Neural cell (in vitro differentiated cells): ENCODE measurements at regions not wholly inside any gene's neighbourhood (a gene's known extent, or its start where the extent isn't known, plus 50 kb on each side); places are given as distances from the start of the nearest gene placed in this dataset.

Experiments
- H2AFZ ChIP-seq: fragments of 200-600, 300-800 bp; sonication (generic), shearing (Covaris generic); 2 replicates; pipeline ENCODE4 v1.6.0; 2014; ENCODE audit warnings: low read depth, mild to moderate bottlenecking, antibody characterized with exemption, low read length, moderate library complexity
- H3F3A ChIP-seq: fragments of 200-600 bp; shearing (Covaris generic); 2 replicates; pipeline ENCODE4 v1.6.1; 2016; ENCODE audit warnings: mild to moderate bottlenecking, moderate library complexity, mixed read lengths, antibody characterized with exemption, low read length; ENCODE audit not compliant: insufficient read depth, poor library complexity, severe bottlenecking
- H3K27ac ChIP-seq: fragments of 200-600, 300-800 bp; sonication (generic), shearing (Covaris generic); 2 replicates; pipeline ENCODE4 v1.5.1; 2014; ENCODE audit warnings: mild to moderate bottlenecking, low read length, moderate library complexity
- H3K27me3 ChIP-seq: fragments of 300-800, 200-600 bp; sonication (generic), shearing (Covaris generic); 2 replicates; pipeline ENCODE4 v1.6.0; 2014; ENCODE audit warnings: mild to moderate bottlenecking, low read depth, low read length, moderate library complexity; ENCODE audit not compliant: insufficient read depth
- H3K36me3 ChIP-seq: fragments of 300-800, 200-600 bp; sonication (generic), shearing (Covaris generic); 2 replicates; pipeline ENCODE4 v1.5.1; 2014; ENCODE audit warnings: mild to moderate bottlenecking, antibody characterized with exemption, low read length, moderate library complexity; ENCODE audit not compliant: insufficient read depth
- H3K4me2 ChIP-seq: fragments of 300-800, 200-600 bp; sonication (generic), shearing (Covaris generic); 2 replicates; pipeline ENCODE4 v1.6.0; 2014; ENCODE audit warnings: mild to moderate bottlenecking, low read length
- H3K4me3 ChIP-seq: fragments of 300-800, 200-600 bp; sonication (generic), shearing (Covaris generic); 2 replicates; pipeline ENCODE4 v1.5.1; 2014; ENCODE audit warnings: mild to moderate bottlenecking, low read length, moderate library complexity
- H3K79me2 ChIP-seq: fragments of 200-600 bp; shearing (Covaris generic); replicated peaks from 2 replicates; pipeline ENCODE4 v1.6.0; 2014; ENCODE audit warnings: mild to moderate bottlenecking, low read length, moderate library complexity; ENCODE audit not compliant: insufficient read depth
- H3K9ac ChIP-seq: fragments of 300-800, 200-600 bp; sonication (generic), shearing (Covaris generic); 2 replicates; pipeline ENCODE4 v1.6.1; 2016; ENCODE audit warnings: mild to moderate bottlenecking, low read length, mixed read lengths
- H3K9me2 ChIP-seq: fragments of 200-600 bp; shearing (Covaris generic); 2 replicates; pipeline ENCODE4 v1.6.1; 2016; ENCODE audit warnings: mild to moderate bottlenecking, low read length, mixed read lengths; ENCODE audit not compliant: insufficient read depth
- H3K9me3 ChIP-seq: fragments of 200-600, 300-800 bp; sonication (generic), shearing (Covaris generic); 2 replicates; pipeline ENCODE4 v1.6.1; 2016; ENCODE audit warnings: mild to moderate bottlenecking, mixed run types, low read length, moderate library complexity, mixed read lengths
- H4K20me1 ChIP-seq: fragments of 200-600 bp; shearing (Covaris generic); 2 replicates; pipeline ENCODE4 v1.6.1; 2016; ENCODE audit warnings: mild to moderate bottlenecking, mixed run types; ENCODE audit not compliant: insufficient read depth
- EP300 ChIP-seq: fragments of 450-650 bp; conservative IDR thresholded peaks from 2 replicates; pipeline ENCODE4 v1.6.1; 2014; ENCODE audit warnings: antibody characterized with exemption, mild to moderate bottlenecking, moderate library complexity; ENCODE audit not compliant: poor library complexity, severe bottlenecking
- EZH2 ChIP-seq: fragments of 200-600, 300-800 bp; shearing (Covaris generic), sonication (generic); IDR thresholded peaks from 2 replicates; pipeline ENCODE4 v1.6.1; 2014; ENCODE audit warnings: antibody characterized with exemption, low read length, borderline replicate concordance, mild to moderate bottlenecking; ENCODE audit not compliant: insufficient read depth, poor library complexity, severe bottlenecking
- MXI1 ChIP-seq: fragments of 450-650 bp; conservative IDR thresholded peaks from 2 replicates; pipeline ENCODE4 v1.6.1; 2014; ENCODE audit warnings: antibody characterized with exemption, mild to moderate bottlenecking; ENCODE audit not compliant: poor library complexity, severe bottlenecking
- POLR2AphosphoS5 ChIP-seq: IDR thresholded peaks from 2 replicates; pipeline ENCODE4 v1.6.1; 2012
- RAD21 ChIP-seq: fragments of 450-650 bp; conservative IDR thresholded peaks from 2 replicates; pipeline ENCODE4 v1.6.1; 2014; ENCODE audit warnings: antibody characterized with exemption, mild to moderate bottlenecking, moderate library complexity
- SMC3 ChIP-seq: fragments of 450-650 bp; conservative IDR thresholded peaks from 2 replicates; pipeline ENCODE4 v1.6.1; 2014; ENCODE audit warnings: antibody characterized with exemption, mild to moderate bottlenecking, moderate library complexity; ENCODE audit not compliant: poor library complexity
- TAF1 ChIP-seq: IDR thresholded peaks from 2 replicates; pipeline ENCODE4 v1.6.1; 2012; ENCODE audit warnings: low read depth
- TF ChIP-seq, protein P1 (sequence below): IDR thresholded peaks from 2 replicates; pipeline ENCODE4 v1.6.1; 2012; ENCODE audit warnings: borderline replicate concordance
- TF ChIP-seq, protein P2 (sequence below): fragments of 450-650 bp; IDR thresholded peaks from 2 replicates; pipeline ENCODE4 v1.5.1; 2014; ENCODE audit warnings: antibody characterized with exemption, mild to moderate bottlenecking, moderate library complexity; ENCODE audit not compliant: poor library complexity, severe bottlenecking

DNA sequence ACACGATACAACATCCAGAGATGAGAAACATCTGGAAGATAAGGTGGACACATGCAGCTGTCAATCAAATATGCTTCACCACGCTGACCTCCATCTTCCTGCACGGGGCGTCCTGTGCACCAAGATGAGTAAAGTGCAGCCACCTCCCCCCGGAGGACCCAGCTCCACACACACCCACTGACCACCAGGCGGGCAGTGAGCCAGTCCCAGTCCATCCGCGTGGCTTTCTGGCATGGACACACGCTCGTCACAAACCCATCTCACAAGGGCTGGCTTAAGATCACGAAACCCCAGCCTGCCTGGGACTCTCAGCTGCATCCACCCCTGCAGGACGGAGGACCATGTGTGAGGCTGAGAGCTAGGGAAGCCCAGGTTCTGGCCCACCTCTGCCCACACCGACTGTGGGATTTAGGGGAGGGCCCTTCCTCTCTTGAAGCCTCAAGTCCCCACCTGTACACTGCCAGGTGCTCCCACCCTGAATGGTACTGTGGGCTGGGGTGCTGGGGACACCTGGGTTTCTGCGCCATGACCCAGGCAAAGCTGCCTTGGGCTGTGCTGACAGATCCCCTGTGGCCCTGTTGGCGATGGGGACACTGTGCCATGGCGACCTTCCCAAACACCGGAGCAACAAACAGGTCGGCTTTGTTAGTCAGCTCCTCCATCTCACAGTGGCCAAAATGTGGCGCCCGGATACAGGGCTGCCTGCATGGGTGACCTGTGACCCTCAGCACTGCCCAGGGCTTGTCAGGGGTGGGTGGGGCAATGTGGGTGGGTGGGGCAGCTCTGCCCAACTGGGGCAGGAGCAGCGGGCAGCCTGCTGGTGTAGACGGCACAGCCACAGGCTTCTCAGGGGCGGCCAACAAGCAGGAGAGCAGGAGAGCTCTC, 629.0 kb downstream of the TBC1D22A start:
- Histone ChIP-seq H3K79me2 (no peaks in the 10 kb centered on the region), H3K27ac (no peak overlapping the region), H4K20me1 (no peaks in the 10 kb centered on the region), H3K9ac (no peak overlapping the region), H3K9me3 (no peaks in the 10 kb centered on the region), H2AFZ (no peak overlapping the region), H3K36me3 (no peaks in the 10 kb centered on the region), H3K9me2 (no peaks in the 10 kb centered on the region), H3K4me2 (no peak overlapping the region), H3K27me3 (no peaks in the 10 kb centered on the region), H3F3A (no peaks in the 10 kb centered on the region), H3K4me3 (no peak overlapping the region)
- TF ChIP-seq EP300 (no peak), MXI1 (no peak), TAF1 (no peak), SMC3 (no peak), RAD21 (no peak), POLR2AphosphoS5 (no peak), EZH2 (no peak)
- TF ChIP-seq, protein P1, sequence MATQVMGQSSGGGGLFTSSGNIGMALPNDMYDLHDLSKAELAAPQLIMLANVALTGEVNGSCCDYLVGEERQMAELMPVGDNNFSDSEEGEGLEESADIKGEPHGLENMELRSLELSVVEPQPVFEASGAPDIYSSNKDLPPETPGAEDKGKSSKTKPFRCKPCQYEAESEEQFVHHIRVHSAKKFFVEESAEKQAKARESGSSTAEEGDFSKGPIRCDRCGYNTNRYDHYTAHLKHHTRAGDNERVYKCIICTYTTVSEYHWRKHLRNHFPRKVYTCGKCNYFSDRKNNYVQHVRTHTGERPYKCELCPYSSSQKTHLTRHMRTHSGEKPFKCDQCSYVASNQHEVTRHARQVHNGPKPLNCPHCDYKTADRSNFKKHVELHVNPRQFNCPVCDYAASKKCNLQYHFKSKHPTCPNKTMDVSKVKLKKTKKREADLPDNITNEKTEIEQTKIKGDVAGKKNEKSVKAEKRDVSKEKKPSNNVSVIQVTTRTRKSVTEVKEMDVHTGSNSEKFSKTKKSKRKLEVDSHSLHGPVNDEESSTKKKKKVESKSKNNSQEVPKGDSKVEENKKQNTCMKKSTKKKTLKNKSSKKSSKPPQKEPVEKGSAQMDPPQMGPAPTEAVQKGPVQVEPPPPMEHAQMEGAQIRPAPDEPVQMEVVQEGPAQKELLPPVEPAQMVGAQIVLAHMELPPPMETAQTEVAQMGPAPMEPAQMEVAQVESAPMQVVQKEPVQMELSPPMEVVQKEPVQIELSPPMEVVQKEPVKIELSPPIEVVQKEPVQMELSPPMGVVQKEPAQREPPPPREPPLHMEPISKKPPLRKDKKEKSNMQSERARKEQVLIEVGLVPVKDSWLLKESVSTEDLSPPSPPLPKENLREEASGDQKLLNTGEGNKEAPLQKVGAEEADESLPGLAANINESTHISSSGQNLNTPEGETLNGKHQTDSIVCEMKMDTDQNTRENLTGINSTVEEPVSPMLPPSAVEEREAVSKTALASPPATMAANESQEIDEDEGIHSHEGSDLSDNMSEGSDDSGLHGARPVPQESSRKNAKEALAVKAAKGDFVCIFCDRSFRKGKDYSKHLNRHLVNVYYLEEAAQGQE, result no peak
- TF ChIP-seq, protein P2, sequence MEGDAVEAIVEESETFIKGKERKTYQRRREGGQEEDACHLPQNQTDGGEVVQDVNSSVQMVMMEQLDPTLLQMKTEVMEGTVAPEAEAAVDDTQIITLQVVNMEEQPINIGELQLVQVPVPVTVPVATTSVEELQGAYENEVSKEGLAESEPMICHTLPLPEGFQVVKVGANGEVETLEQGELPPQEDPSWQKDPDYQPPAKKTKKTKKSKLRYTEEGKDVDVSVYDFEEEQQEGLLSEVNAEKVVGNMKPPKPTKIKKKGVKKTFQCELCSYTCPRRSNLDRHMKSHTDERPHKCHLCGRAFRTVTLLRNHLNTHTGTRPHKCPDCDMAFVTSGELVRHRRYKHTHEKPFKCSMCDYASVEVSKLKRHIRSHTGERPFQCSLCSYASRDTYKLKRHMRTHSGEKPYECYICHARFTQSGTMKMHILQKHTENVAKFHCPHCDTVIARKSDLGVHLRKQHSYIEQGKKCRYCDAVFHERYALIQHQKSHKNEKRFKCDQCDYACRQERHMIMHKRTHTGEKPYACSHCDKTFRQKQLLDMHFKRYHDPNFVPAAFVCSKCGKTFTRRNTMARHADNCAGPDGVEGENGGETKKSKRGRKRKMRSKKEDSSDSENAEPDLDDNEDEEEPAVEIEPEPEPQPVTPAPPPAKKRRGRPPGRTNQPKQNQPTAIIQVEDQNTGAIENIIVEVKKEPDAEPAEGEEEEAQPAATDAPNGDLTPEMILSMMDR, result no peak

DNA sequence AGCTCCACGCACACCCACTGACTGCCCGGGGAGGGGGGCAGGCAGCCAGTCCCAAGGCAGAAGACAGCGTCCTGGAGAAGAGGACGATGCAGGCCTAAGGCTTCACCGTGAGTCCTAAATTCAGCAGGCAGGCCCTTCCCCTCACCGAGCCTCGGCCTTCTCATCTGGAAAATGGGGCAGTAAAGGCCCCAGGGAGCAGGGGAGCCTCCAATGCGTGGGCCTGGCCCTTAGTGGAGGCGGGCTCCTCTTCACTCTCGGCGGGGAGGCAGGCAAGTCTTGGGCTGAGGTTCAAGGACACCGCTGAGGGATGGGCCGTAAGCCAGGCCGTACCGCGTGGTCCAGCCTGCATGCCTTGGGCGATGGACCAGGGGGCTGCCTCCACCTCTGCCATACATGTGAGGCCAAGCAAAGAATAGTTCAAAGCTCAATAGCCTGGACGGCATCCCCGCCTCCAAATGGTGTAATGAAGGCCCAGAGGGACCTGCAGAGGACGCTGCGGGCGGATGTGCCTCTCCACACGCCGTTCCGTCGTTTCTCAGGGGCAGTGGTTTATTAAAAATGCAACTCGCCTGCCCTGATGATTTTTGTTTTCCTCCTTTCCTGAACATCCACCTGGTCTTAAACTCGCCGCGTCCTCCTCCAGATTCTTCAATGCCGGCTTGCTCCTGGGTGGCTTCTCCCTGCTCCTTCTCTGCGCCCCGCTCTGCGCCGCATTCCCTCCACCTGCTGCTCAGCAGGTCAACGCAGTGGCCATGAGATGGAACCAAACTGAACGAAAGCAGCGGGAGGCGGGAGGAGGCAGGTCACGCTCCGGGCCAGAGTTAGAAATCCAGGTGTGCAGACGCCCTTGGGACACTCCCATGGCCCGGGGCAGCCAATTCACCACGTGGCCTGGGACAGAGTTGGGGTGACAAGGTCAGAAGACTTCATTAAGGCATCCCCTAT, 627.8 kb downstream of the TBC1D22A start:
- no peak overlapping the region for H2AFZ ChIP-seq
- no peak overlapping the region for H3K4me3 ChIP-seq
- H3K4me2 ChIP-seq, result no peak overlapping the region
- H3K9me2 ChIP-seq, result no peaks in the 10 kb centered on the region
- no peaks in the 10 kb centered on the region for H3K27me3 ChIP-seq
- no peak overlapping the region for H3K9ac ChIP-seq
- no peaks in the 10 kb centered on the region for H3K9me3 ChIP-seq
- no peaks in the 10 kb centered on the region for H4K20me1 ChIP-seq
- H3K36me3 ChIP-seq, result no peaks in the 10 kb centered on the region
- no peaks in the 10 kb centered on the region for H3K79me2 ChIP-seq
- no peak overlapping the region for H3K27ac ChIP-seq
- no peaks in the 10 kb centered on the region for H3F3A ChIP-seq
- TF ChIP-seq POLR2AphosphoS5, result no peak
- TF ChIP-seq EP300, result no peak
- TF ChIP-seq RAD21, result no peak
- TF ChIP-seq, protein P1, result no peak
- no peak for TF ChIP-seq MXI1
- TF ChIP-seq SMC3, result no peak
- TF ChIP-seq EZH2, result no peak
